ENCODE measurements at regions not wholly inside any gene's neighbourhood (a gene's known extent, or its start where the extent isn't known, plus 50 kb on each side); places are given as distances from the start of the nearest gene placed in this dataset.

DNA sequence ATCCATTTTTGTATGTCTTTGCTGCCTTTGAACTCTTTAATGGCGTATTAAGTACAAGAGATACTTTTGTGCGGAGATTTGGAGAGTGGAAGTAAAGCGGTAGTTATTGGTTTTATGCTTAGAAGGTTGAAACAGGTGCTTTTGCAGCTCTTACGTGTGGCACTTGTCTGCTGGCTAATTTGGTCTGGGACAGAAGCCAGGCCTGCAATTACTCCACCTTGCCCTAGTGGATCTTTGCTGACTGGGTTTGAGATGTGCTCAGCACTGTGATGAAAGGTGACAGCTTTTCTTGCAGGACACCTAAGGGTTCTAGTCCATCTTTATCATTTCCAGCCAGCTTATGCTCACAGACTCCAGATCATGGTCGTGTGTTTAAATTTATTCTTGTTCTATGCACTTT, 252.5 kb downstream of the RPL10L start:
- Histone ChIP-seq H3K27me3 (ENCODE audit: insufficient read depth, low read length) (no peaks in the 10 kb centered on the region), H3K9me3 (ENCODE audit: low read length) (no peaks in the 10 kb centered on the region), H3K27ac (ENCODE audit: low read depth, low read length, poor library complexity, severe bottlenecking) (no peak overlapping the region), H3K4me2 (ENCODE audit: low read length) (no peak overlapping the region), H4K20me1 (ENCODE audit: insufficient read depth, low read length) (no peaks in the 10 kb centered on the region), H3K4me1 (ENCODE audit: insufficient read depth, low read length, severe bottlenecking) (no peaks in the 10 kb centered on the region), H3F3A (ENCODE audit: insufficient read depth, low read length) (no peaks in the 10 kb centered on the region), H3K9me2 (ENCODE audit: low read depth, low read length) (no peaks in the 10 kb centered on the region), H3K36me3 (ENCODE audit: insufficient read depth, low read length) (no peaks in the 10 kb centered on the region), H3K4me3 (ENCODE audit: low read depth, low read length, poor library complexity, severe bottlenecking) (no peak overlapping the region), H2AFZ (ENCODE audit: low read length) (no peak overlapping the region), H3K79me2 (ENCODE audit: insufficient read depth, low read length) (no peaks in the 10 kb centered on the region), H3K9ac (ENCODE audit: low read length) (no peak overlapping the region)
- TF ChIP-seq, protein P1, sequence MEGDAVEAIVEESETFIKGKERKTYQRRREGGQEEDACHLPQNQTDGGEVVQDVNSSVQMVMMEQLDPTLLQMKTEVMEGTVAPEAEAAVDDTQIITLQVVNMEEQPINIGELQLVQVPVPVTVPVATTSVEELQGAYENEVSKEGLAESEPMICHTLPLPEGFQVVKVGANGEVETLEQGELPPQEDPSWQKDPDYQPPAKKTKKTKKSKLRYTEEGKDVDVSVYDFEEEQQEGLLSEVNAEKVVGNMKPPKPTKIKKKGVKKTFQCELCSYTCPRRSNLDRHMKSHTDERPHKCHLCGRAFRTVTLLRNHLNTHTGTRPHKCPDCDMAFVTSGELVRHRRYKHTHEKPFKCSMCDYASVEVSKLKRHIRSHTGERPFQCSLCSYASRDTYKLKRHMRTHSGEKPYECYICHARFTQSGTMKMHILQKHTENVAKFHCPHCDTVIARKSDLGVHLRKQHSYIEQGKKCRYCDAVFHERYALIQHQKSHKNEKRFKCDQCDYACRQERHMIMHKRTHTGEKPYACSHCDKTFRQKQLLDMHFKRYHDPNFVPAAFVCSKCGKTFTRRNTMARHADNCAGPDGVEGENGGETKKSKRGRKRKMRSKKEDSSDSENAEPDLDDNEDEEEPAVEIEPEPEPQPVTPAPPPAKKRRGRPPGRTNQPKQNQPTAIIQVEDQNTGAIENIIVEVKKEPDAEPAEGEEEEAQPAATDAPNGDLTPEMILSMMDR (IDR thresholded peaks at IDR 0.05; ENCODE audit: low read length) = no peak
- TF ChIP-seq EZH2 (IDR thresholded peaks at IDR 0.05; ENCODE audit: borderline replicate concordance, low read length) = no peak

DNA sequence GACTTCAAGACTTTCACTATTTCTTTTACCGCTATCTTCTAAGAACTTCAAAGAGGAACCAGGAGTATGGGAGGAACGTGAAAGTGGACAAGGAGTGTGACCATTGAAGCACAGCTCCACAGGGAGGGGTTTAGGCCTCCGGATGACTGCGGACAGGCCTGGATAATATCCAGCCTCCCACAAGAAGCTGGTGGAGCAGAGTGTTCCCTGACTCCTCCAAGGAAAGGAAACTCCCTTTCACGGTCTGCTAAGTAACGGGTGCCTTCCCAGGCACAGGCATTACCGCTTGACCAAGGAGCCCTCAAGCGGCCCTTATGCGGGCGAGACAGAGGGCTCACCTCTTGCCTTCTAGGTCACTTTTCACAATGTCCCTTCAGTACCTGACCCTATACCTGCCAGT, 267.0 kb downstream of the RPL10L start:
- no peak for TF ChIP-seq EZH2 (IDR thresholded peaks at IDR 0.05; ENCODE audit: borderline replicate concordance, low read length)
- TF ChIP-seq, protein P1 (IDR thresholded peaks at IDR 0.05; ENCODE audit: low read length) = no peak
- H3K4me2 ChIP-seq (ENCODE audit: low read length) = no peak overlapping the region
- H3K9me2 ChIP-seq (ENCODE audit: low read depth, low read length) = no peaks in the 10 kb centered on the region
- H3K27me3 ChIP-seq (ENCODE audit: insufficient read depth, low read length) = no peaks in the 10 kb centered on the region
- no peaks in the 10 kb centered on the region for H4K20me1 ChIP-seq (ENCODE audit: insufficient read depth, low read length)
- no peaks in the 10 kb centered on the region for H3K36me3 ChIP-seq (ENCODE audit: insufficient read depth, low read length)
- no peak overlapping the region for H3K27ac ChIP-seq (ENCODE audit: low read depth, low read length, poor library complexity, severe bottlenecking)
- no peaks in the 10 kb centered on the region for H3K79me2 ChIP-seq (ENCODE audit: insufficient read depth, low read length)
- no peak overlapping the region for H3K4me3 ChIP-seq (ENCODE audit: low read depth, low read length, poor library complexity, severe bottlenecking)
- no peak overlapping the region for H2AFZ ChIP-seq (ENCODE audit: low read length)
- H3K9me3 ChIP-seq (ENCODE audit: low read length) = no peaks in the 10 kb centered on the region
- no peaks in the 10 kb centered on the region for H3K4me1 ChIP-seq (ENCODE audit: insufficient read depth, low read length, severe bottlenecking)
- no peaks in the 10 kb centered on the region for H3F3A ChIP-seq (ENCODE audit: insufficient read depth, low read length)
- H3K9ac ChIP-seq (ENCODE audit: low read length) = no peak overlapping the region

DNA sequence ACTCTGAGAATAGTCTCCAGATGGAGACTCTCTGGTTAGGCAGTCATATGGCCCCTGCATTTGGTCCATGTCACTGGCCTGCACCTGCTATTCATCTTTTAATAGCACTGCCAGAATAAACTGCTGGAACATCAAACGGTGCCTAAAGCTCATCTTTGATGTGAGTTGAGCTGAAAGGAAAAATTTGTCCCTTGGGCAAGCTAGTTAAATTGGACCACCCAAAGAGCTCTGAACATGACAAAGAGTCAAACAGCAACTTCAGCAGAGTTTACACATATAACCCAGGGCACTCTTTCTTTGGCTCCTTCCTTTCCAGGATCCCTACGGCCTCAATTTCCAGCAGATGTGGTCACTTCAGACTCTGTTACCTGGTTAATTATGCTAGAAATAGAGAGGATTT, 269.9 kb downstream of the RPL10L start:
- Histone ChIP-seq H3K27ac (ENCODE audit: low read depth, low read length, poor library complexity, severe bottlenecking) (no peak overlapping the region), H3K9ac (ENCODE audit: low read length) (no peak overlapping the region), H3F3A (ENCODE audit: insufficient read depth, low read length) (no peaks in the 10 kb centered on the region), H3K4me1 (ENCODE audit: insufficient read depth, low read length, severe bottlenecking) (no peaks in the 10 kb centered on the region), H3K9me2 (ENCODE audit: low read depth, low read length) (no peaks in the 10 kb centered on the region), H3K79me2 (ENCODE audit: insufficient read depth, low read length) (no peaks in the 10 kb centered on the region), H2AFZ (ENCODE audit: low read length) (no peak overlapping the region), H3K4me3 (ENCODE audit: low read depth, low read length, poor library complexity, severe bottlenecking) (no peak overlapping the region), H3K9me3 (ENCODE audit: low read length) (no peaks in the 10 kb centered on the region), H4K20me1 (ENCODE audit: insufficient read depth, low read length) (no peaks in the 10 kb centered on the region), H3K36me3 (ENCODE audit: insufficient read depth, low read length) (no peaks in the 10 kb centered on the region), H3K27me3 (ENCODE audit: insufficient read depth, low read length) (no peaks in the 10 kb centered on the region), H3K4me2 (ENCODE audit: low read length) (no peak overlapping the region)
- TF ChIP-seq EZH2 (IDR thresholded peaks at IDR 0.05; ENCODE audit: borderline replicate concordance, low read length) = no peak
- TF ChIP-seq, protein P1 (IDR thresholded peaks at IDR 0.05; ENCODE audit: low read length) = no peak

Data from OCI-LY1 (cell line).